Hypothalamus (tissue), 51 donors: ENCODE measurements at regions not wholly inside any gene's neighbourhood (a gene's known extent, or its start where the extent isn't known, plus 50 kb on each side); places are given as distances from the start of the nearest gene placed in this dataset.

Experiments used
- DNase-seq, 51 donors: peaks; one replicate each; lab custom pipeline; 2025; lab: John Stamatoyannopoulos, UW

- DNase-seq = no peak
These were observed 177.7 kb downstream of the KIF20B start for GRCh38 chr10:89879121-89879520.

DNA sequence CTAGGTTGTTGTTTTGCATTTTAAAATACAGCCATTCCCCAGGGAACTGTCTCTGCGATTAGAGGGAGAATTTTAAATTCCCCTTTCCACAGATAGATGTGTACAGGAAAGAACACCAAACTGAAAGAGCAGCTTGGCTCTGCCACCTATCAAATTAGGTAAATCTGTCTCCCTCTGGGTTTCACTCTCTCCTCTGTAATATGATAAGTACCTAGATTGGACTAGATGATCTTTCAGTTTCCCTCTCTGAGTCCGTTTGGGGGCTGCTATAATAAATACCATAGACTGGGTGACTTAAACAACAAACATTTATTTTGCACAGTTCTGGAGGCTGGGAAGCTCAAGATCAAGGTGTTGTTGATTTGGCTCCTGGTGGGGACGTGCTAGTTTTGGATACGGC, 186.0 kb downstream of the KIF20B start:
- DNase-seq = no peak

GRCh38 chr10:89887830-89888229, 186.4 kb downstream of the KIF20B start:
- DNase-seq = no peak

- DNase-seq = peak in 2 of 51 donors; percentile 6 to 10
These were observed 187.1 kb downstream of the KIF20B start for GRCh38 chr10:89888321-89889070.

- DNase-seq = no peak
These were observed 188.2 kb downstream of the KIF20B start for GRCh38 chr10:89889606-89890005.

GRCh38 chr10:89891006-89891535, 189.7 kb downstream of the KIF20B start:
- DNase-seq = no peak

DNA sequence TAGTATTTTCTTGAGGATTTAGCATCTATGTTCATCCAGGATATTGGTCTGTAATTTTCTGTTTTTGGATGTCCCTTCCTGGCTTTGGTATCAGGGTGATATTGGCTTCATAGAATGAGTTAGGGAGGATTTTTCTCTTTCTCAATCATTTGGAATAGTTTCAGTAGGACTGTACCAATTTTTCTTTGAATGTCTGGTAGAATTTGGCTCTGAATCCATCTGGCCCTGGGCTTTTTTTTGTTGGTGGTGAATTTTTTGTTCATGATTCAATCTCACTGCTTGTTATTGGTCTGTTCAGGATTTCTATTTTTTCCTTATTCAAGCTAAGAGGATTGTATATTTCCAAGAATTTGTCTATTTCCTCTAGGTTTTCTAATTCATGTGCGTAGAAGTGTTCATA, 192.7 kb downstream of the KIF20B start:
- no peak for DNase-seq

GRCh38 chr10:89900554-89900953, 199.2 kb downstream of the KIF20B start:
- DNase-seq = no peak

- DNase-seq = no peak
These were observed 200.5 kb downstream of the KIF20B start for GRCh38 chr10:89901895-89902294.

- no peak for DNase-seq
These were observed 203.4 kb downstream of the KIF20B start for GRCh38 chr10:89904755-89905154.

GRCh38 chr10:89909752-89910151, 208.4 kb downstream of the KIF20B start:
- DNase-seq = no peak

- no peak for DNase-seq
These were observed 213.6 kb downstream of the KIF20B start for GRCh38 chr10:89915021-89915420.

- no peak for DNase-seq
These were observed 214.6 kb downstream of the KIF20B start for GRCh38 chr10:89915968-89916367.

DNA sequence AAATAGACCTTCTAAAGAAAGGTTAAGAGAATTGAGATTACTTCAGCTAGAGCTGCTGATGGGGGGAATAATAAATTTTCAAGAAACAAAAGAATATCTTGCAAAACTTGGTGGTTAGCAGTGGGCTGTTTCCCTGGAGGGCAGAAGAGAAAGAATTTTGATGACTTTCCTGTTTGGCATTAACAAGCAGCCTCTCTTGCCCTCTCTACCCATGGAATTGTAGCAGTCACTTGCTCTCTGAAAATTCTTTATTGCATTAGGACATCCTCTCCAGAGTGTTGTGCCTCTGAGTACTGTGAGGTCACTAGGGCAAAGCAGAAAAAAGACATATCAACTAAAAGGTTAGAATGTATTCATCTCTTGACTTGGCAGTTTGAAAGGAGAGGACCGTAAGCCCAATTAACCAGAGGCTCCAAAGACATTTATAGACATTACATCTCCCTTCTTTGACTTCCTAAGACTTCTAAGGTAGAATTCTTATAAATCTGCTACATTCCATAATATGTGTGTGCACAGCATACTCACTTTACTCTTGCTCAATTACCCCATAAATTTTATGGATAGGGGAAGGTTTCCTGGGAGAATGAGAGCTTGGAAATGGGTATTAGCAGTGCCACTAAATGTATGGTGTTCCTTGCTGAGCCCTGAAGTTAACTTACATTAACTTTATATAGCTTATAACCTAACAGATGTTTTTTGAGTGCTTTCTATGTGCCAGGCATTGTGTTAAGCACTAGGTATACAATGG, 215.3 kb downstream of the KIF20B start:
- no peak for DNase-seq

GRCh38 chr10:89921403-89921802, 220.0 kb downstream of the KIF20B start:
- DNase-seq = no peak

GRCh38 chr10:89923661-89924060, 222.3 kb downstream of the KIF20B start:
- DNase-seq = no peak

DNA sequence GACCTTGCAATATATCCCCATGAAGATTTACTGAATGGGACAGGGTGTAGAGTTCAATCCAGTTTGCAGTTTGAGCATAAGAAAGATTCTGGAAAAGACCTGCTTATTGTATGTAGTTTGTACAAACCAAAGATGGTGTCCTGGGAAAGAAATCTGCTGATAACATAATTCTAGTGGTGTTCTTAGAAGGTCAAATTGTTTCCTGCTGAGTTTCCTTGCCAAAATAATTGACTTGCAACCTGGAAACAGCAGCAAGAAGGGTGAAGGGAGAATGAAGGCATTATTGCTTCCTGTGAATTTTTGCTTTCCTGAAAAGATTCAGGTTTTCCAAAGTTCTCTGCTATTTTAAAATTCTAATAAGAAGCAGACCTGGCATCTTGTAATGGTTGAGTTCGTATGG, 222.9 kb downstream of the KIF20B start:
- no peak for DNase-seq

- DNase-seq = no peak
These were observed 225.3 kb downstream of the KIF20B start for GRCh38 chr10:89926736-89927135.

GRCh38 chr10:89929282-89930026, 228.1 kb downstream of the KIF20B start:
- no peak for DNase-seq

GRCh38 chr10:89937494-89937893, 236.1 kb downstream of the KIF20B start:
- DNase-seq = no peak

DNA sequence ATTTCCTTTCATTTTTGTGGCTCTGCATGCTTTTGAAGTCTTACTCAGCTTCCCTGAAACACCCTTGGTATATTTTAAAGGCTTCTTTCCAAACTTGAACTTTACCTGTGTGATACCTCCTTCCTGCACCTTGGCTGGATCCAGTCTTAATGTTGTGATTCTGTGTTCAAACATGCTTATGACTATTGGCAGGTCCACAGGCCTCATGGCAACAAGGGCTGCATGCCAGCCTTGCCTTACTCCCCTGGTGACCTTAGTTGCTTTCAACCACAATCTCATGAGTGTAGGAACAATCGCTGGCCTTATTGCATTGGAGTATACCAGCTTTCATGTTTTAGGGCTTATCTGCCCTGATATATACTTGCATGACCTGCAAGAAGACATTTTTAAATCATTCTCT, 238.7 kb downstream of the KIF20B start:
- DNase-seq = no peak
